ENCODE measurements at regions not wholly inside any gene's neighbourhood (a gene's known extent, or its start where the extent isn't known, plus 50 kb on each side); places are given as distances from the start of the nearest gene placed in this dataset.
"Not testable (repeated sequence)": the region's sequence is repeated elsewhere in the genome, so short reads cannot be mapped to it uniquely, and the experiment has no call there.

- H2AFZ ChIP-seq (ENCODE audit: insufficient read depth, low read depth, low read length, poor library complexity, severe bottlenecking); H3K4me3 ChIP-seq (ENCODE audit: control extremely low read depth in 1 of 5, extremely low read depth in 1 of 5, insufficient read depth in 1 of 5, low read depth in 2 of 5, low read length in 4 of 5); H3K9me3 ChIP-seq (ENCODE audit: control extremely low read depth in 1 of 3, control insufficient read depth in 2 of 3, insufficient read depth in 1 of 3, low read length in 2 of 3); H3K27me3 ChIP-seq (replicated peaks in 1 of 4; ENCODE audit: control extremely low read depth in 1 of 4, control insufficient read depth in 3 of 4, insufficient read depth in 4 of 4, low read length in 3 of 4); H3K36me3 ChIP-seq (replicated peaks in 1 of 2; ENCODE audit: control extremely low read depth in 1 of 2, control insufficient read depth in 1 of 2, extremely low read depth in 1 of 2, insufficient read depth in 2 of 2, low read length in 1 of 2); H3K27me3 Mint-ChIP-seq; H4K20me1 ChIP-seq (ENCODE audit: control insufficient read depth, insufficient read depth, low read length, poor library complexity, severe bottlenecking); H3K9me3 Mint-ChIP-seq (ENCODE audit: insufficient read depth); intact Hi-C loops (cut with micrococcal nuclease): not testable (repeated sequence)
- peaks cover 25% of the 10 kb centered on the region for H3K79me2 ChIP-seq (ENCODE audit: control insufficient read depth, insufficient read depth, low read length)
- 24% methylated on average over 4 of the region's 12 CpGs for WGBS (ENCODE audit: insufficient coverage)
- H3K4me1 ChIP-seq (ENCODE audit: control insufficient read depth in 2 of 2, insufficient read depth in 2 of 2, low read length in 2 of 2), result peaks cover 49 to 78% of the 10 kb centered on the region in 2 donors
- TF ChIP-seq, protein P1, sequence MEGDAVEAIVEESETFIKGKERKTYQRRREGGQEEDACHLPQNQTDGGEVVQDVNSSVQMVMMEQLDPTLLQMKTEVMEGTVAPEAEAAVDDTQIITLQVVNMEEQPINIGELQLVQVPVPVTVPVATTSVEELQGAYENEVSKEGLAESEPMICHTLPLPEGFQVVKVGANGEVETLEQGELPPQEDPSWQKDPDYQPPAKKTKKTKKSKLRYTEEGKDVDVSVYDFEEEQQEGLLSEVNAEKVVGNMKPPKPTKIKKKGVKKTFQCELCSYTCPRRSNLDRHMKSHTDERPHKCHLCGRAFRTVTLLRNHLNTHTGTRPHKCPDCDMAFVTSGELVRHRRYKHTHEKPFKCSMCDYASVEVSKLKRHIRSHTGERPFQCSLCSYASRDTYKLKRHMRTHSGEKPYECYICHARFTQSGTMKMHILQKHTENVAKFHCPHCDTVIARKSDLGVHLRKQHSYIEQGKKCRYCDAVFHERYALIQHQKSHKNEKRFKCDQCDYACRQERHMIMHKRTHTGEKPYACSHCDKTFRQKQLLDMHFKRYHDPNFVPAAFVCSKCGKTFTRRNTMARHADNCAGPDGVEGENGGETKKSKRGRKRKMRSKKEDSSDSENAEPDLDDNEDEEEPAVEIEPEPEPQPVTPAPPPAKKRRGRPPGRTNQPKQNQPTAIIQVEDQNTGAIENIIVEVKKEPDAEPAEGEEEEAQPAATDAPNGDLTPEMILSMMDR (IDR thresholded peaks at IDR 0.05), result peak; percentile 51
- Mint-ChIP-seq H3K27ac (peak overlapping the region; percentile 87), H3K4me3 (peak overlapping the region; percentile 74), H3K4me1 (peaks cover 62% of the 10 kb centered on the region)
- ChIA-PET CTCF (interaction anchor here (0.6 kb wide), 1 partner anchor 156 kb away, joined by 3 read pairs; no protein-coding TSS in a partner anchor), POLR2A (interaction anchor here (0.6 to 1.1 kb wide), 2 partner anchors 121 to 857 kb away, joined by 3 to 6 read pairs; no protein-coding TSS in a partner anchor)
- H3K4me2 ChIP-seq (replicated peaks; ENCODE audit: low read depth, low read length, poor library complexity, severe bottlenecking), result peak overlapping the region; percentile 40
- ATAC-seq (ENCODE audit: low read depth) (peak; percentile 76), DNase-seq (peak; percentile 90)
- peak overlapping the region; percentile 37 for H3K9ac ChIP-seq (ENCODE audit: low read length)
- H3K27ac ChIP-seq (ENCODE audit: low read length in 2 of 2), result peak overlapping the region; percentile 82 to 93
Observed at GRCh38 chr14:105705862-105706700, 179.7 kb downstream of the TMEM121 start.

DNA sequence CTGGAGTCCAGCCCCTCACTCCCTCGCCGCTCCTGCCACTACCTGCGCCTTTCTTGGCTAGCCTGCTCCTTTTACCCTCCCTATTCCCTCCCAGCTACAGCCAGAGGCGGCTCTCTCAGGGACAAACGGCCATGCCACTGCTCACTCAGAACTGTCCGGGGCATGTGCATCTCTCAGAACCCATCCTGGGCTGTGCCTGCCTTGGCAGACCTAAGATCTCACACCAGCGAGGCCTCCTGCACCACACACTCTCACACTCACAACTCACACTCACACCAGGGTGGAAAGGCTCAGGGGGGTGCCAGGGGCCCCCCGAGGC, 180.3 kb downstream of the TMEM121 start:
- Mint-ChIP-seq H3K4me3 (peak overlapping the region; percentile 74), H3K27ac (peak overlapping the region; percentile 87), H3K4me1 (peaks cover 56% of the 10 kb centered on the region)
- intact Hi-C loops (cut with micrococcal nuclease); H2AFZ ChIP-seq (ENCODE audit: insufficient read depth, low read depth, low read length, poor library complexity, severe bottlenecking); H3K9me3 ChIP-seq (ENCODE audit: control extremely low read depth in 1 of 3, control insufficient read depth in 2 of 3, insufficient read depth in 1 of 3, low read length in 2 of 3); ATAC-seq (ENCODE audit: low read depth); CTCF ChIA-PET; H3K27me3 ChIP-seq (replicated peaks in 1 of 4; ENCODE audit: control extremely low read depth in 1 of 4, control insufficient read depth in 3 of 4, insufficient read depth in 4 of 4, low read length in 3 of 4); H3K27me3 Mint-ChIP-seq; H4K20me1 ChIP-seq (ENCODE audit: control insufficient read depth, insufficient read depth, low read length, poor library complexity, severe bottlenecking); H3K9me3 Mint-ChIP-seq (ENCODE audit: insufficient read depth); H3K36me3 ChIP-seq (replicated peaks in 1 of 2; ENCODE audit: control extremely low read depth in 1 of 2, control insufficient read depth in 1 of 2, extremely low read depth in 1 of 2, insufficient read depth in 2 of 2, low read length in 1 of 2); H3K9ac ChIP-seq (ENCODE audit: low read length); H3K4me3 ChIP-seq (ENCODE audit: control extremely low read depth in 1 of 5, extremely low read depth in 1 of 5, insufficient read depth in 1 of 5, low read depth in 2 of 5, low read length in 4 of 5): not testable (repeated sequence)
- peaks cover 43 to 75% of the 10 kb centered on the region in 2 donors for H3K4me1 ChIP-seq (ENCODE audit: control insufficient read depth in 2 of 2, insufficient read depth in 2 of 2, low read length in 2 of 2)
- H3K27ac ChIP-seq (ENCODE audit: low read length in 2 of 2), result peak overlapping the region; percentile 67 to 93
- peak; percentile 57 for DNase-seq
- H3K4me2 ChIP-seq (replicated peaks; ENCODE audit: low read depth, low read length, poor library complexity, severe bottlenecking), result peak overlapping the region; percentile 33
- no CpG with 5 or more reads among the region's 8 CpGs for WGBS (ENCODE audit: insufficient coverage)
- POLR2A ChIA-PET, result interaction anchor here (0.6 kb wide), 1 partner anchor 857 kb away, joined by 3 read pairs; no protein-coding TSS in a partner anchor
- H3K79me2 ChIP-seq (ENCODE audit: control insufficient read depth, insufficient read depth, low read length), result peaks cover 21% of the 10 kb centered on the region

- H3K4me1 Mint-ChIP-seq, result peaks cover 52% of the 10 kb centered on the region
- CTCF ChIA-PET; H3K9ac ChIP-seq (ENCODE audit: low read length): not testable (repeated sequence)
Observed at GRCh38 chr14:105707099-105707498, 180.7 kb downstream of the TMEM121 start.

More at GRCh38 chr14:105707099-105707498, 180.7 kb downstream of the TMEM121 start:
- H3K9me3 ChIP-seq (ENCODE audit: control extremely low read depth in 1 of 3, control insufficient read depth in 2 of 3, insufficient read depth in 1 of 3, low read length in 2 of 3); H3K4me3 ChIP-seq (ENCODE audit: control extremely low read depth in 1 of 5, extremely low read depth in 1 of 5, insufficient read depth in 1 of 5, low read depth in 2 of 5, low read length in 4 of 5); intact Hi-C loops (cut with micrococcal nuclease); H2AFZ ChIP-seq (ENCODE audit: insufficient read depth, low read depth, low read length, poor library complexity, severe bottlenecking); H3K27me3 ChIP-seq (replicated peaks in 1 of 4; ENCODE audit: control extremely low read depth in 1 of 4, control insufficient read depth in 3 of 4, insufficient read depth in 4 of 4, low read length in 3 of 4); H3K27me3 Mint-ChIP-seq; H4K20me1 ChIP-seq (ENCODE audit: control insufficient read depth, insufficient read depth, low read length, poor library complexity, severe bottlenecking); POLR2A ChIA-PET; H3K36me3 ChIP-seq (replicated peaks in 1 of 2; ENCODE audit: control extremely low read depth in 1 of 2, control insufficient read depth in 1 of 2, extremely low read depth in 1 of 2, insufficient read depth in 2 of 2, low read length in 1 of 2); H3K9me3 Mint-ChIP-seq (ENCODE audit: insufficient read depth); ATAC-seq (ENCODE audit: low read depth): not testable (repeated sequence)
- Histone ChIP-seq H3K79me2 (ENCODE audit: control insufficient read depth, insufficient read depth, low read length) (peaks cover 17% of the 10 kb centered on the region), H3K27ac (ENCODE audit: low read length in 2 of 2) (peak overlapping the region; percentile 67 to 93), H3K4me1 (ENCODE audit: control insufficient read depth in 2 of 2, insufficient read depth in 2 of 2, low read length in 2 of 2) (peaks cover 39 to 75% of the 10 kb centered on the region in 2 donors), H3K4me2 (replicated peaks; ENCODE audit: low read depth, low read length, poor library complexity, severe bottlenecking) (peak overlapping the region; percentile 33)
- Mint-ChIP-seq H3K4me3 (peak overlapping the region; percentile 74), H3K27ac (peak overlapping the region; percentile 87)
- 95% methylated on average over 16 of the region's 23 CpGs for WGBS (ENCODE audit: insufficient coverage)
- peak; percentile 49 for DNase-seq
